Liver (tissue), 3 donors: ENCODE measurements at regions not wholly inside any gene's neighbourhood (a gene's known extent, or its start where the extent isn't known, plus 50 kb on each side); places are given as distances from the start of the nearest gene placed in this dataset.

Experiments
- FOXA2 ChIP-seq: IDR thresholded peaks from 2 replicates; pipeline ENCODE4 v1.6.1; 2016; ENCODE audit warnings: antibody characterized with exemption
- JUND ChIP-seq, 2 donors: IDR thresholded peaks; 2 replicates each; pipeline ENCODE4 v1.6.1; 2016; ENCODE audit warnings: antibody characterized with exemption in 2 of 2
- SP1 ChIP-seq: IDR thresholded peaks from 2 replicates; pipeline ENCODE4 v1.6.1; 2018; ENCODE audit warnings: antibody characterized with exemption, mild to moderate bottlenecking
- TAF1 ChIP-seq: conservative IDR thresholded peaks from 2 replicates; pipeline ENCODE4 v1.6.1; 2016; ENCODE audit warnings: antibody characterized with exemption, mild to moderate bottlenecking
- YY1 ChIP-seq: IDR thresholded peaks from 2 replicates; pipeline ENCODE4 v1.6.1; 2016; ENCODE audit warnings: antibody characterized with exemption, mild to moderate bottlenecking
- TF ChIP-seq, protein P1 (sequence below): fragments of 150-350 bp; IDR thresholded peaks from 2 replicates; pipeline ENCODE4 v1.5.1; 2017; ENCODE audit warnings: improper control_type of control experiment, low read depth, low read length; ENCODE audit not compliant: missing input control
- TF ChIP-seq, protein P2 (sequence below): IDR thresholded peaks from 2 replicates; pipeline ENCODE4 v1.6.1; 2016; ENCODE audit warnings: antibody characterized with exemption
- donor health status: healthy.
- donor health status: healthy.

DNA sequence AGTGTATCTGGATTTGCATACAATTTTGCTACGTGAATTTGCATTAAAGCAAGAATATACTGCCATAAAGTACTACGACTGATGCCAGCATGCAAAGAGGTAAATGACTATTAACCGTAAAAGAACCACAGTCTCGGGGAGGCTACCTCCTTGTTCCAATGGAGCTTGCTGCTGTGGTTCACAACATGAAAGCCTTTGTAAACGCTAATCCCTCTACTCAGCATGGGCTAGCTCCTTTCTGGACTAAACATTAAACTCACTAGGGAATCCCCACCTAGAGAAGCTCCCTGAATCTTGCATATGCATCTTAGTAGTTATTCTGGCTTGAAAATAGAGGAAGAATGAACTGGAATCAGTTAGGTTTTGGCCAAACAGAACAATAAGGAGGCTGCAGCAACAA is 60.5 kb upstream of the ARHGAP32 start:
- no peak for TF ChIP-seq JUND (IDR thresholded peaks at IDR 0.05)
- no peak for TF ChIP-seq SP1
- no peak for TF ChIP-seq FOXA2
- TF ChIP-seq, protein P1, sequence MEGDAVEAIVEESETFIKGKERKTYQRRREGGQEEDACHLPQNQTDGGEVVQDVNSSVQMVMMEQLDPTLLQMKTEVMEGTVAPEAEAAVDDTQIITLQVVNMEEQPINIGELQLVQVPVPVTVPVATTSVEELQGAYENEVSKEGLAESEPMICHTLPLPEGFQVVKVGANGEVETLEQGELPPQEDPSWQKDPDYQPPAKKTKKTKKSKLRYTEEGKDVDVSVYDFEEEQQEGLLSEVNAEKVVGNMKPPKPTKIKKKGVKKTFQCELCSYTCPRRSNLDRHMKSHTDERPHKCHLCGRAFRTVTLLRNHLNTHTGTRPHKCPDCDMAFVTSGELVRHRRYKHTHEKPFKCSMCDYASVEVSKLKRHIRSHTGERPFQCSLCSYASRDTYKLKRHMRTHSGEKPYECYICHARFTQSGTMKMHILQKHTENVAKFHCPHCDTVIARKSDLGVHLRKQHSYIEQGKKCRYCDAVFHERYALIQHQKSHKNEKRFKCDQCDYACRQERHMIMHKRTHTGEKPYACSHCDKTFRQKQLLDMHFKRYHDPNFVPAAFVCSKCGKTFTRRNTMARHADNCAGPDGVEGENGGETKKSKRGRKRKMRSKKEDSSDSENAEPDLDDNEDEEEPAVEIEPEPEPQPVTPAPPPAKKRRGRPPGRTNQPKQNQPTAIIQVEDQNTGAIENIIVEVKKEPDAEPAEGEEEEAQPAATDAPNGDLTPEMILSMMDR: no peak
- no peak for TF ChIP-seq YY1
- no peak for TF ChIP-seq TAF1
- TF ChIP-seq, protein P2, sequence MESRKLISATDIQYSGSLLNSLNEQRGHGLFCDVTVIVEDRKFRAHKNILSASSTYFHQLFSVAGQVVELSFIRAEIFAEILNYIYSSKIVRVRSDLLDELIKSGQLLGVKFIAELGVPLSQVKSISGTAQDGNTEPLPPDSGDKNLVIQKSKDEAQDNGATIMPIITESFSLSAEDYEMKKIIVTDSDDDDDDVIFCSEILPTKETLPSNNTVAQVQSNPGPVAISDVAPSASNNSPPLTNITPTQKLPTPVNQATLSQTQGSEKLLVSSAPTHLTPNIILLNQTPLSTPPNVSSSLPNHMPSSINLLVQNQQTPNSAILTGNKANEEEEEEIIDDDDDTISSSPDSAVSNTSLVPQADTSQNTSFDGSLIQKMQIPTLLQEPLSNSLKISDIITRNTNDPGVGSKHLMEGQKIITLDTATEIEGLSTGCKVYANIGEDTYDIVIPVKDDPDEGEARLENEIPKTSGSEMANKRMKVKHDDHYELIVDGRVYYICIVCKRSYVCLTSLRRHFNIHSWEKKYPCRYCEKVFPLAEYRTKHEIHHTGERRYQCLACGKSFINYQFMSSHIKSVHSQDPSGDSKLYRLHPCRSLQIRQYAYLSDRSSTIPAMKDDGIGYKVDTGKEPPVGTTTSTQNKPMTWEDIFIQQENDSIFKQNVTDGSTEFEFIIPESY: no peak
